ENCODE measurements at regions not wholly inside any gene's neighbourhood (a gene's known extent, or its start where the extent isn't known, plus 50 kb on each side); places are given as distances from the start of the nearest gene placed in this dataset.
"Not testable (repeated sequence)": the region's sequence is repeated elsewhere in the genome, so short reads cannot be mapped to it uniquely, and the experiment has no call there.

DNA sequence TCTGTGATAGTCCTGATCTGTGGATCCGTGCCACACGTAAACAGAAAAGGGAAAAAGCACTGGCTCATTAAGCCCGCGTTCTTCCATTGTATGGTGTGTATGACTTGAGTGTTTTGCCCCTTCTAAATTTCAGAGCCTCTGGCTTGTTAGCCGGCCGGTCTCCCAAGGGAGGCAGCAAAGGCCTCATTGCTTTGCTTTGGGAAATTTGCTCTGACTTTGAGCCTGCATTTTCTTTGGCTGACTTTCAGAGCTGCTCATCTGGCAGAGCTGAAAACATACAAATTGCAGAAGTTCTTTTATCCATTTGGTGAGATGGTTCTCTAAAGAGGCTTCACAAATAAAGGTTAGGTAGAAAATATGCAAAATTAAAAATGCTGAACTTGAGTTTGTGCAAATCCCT lies 123.0 kb downstream of the UTRN start (continued):
- TF ChIP-seq MYBL2 (CRISPR knock-in tag; IDR thresholded peaks at IDR 0.05) = no peak

DNA sequence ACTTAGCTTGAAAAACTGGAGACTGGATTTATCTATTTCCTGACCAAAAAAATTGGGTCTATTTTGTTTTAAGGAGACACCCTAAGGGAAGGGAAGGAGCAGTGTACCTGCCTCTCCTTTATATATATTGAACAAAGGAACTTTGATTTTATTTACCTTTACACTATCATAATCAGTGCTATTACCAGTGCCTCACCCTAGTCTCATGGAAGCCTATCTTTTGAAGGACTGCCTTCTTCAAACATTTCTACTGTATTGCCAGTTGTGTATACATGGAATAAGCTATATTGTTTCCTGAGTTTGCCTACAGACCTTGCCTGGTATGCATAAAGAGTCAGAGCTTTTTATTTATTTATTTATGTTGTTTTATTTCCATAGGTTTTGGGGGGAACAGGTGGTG lies 124.9 kb downstream of the UTRN start:
- Mint-ChIP-seq H3K27ac (no peak overlapping the region), H3K4me3 (no peak overlapping the region), H3K9me3 (peaks cover 8% of the 10 kb centered on the region), H3K36me3 (peaks cover 9% of the 10 kb centered on the region; the same call in 1 of the 2 replicates), H3K27me3 (ENCODE audit: low read depth) (no peaks in the 10 kb centered on the region), H3K4me1 (peaks cover 36% of the 10 kb centered on the region)
- ATAC-seq = no peak
- ChIA-PET CTCF (no interaction called here), POLR2A (no interaction called here)
- no peak for TF ChIP-seq ZNF219 (CRISPR knock-in tag; IDR thresholded peaks at IDR 0.05; ENCODE audit: borderline replicate concordance)
- TF ChIP-seq, protein P1, sequence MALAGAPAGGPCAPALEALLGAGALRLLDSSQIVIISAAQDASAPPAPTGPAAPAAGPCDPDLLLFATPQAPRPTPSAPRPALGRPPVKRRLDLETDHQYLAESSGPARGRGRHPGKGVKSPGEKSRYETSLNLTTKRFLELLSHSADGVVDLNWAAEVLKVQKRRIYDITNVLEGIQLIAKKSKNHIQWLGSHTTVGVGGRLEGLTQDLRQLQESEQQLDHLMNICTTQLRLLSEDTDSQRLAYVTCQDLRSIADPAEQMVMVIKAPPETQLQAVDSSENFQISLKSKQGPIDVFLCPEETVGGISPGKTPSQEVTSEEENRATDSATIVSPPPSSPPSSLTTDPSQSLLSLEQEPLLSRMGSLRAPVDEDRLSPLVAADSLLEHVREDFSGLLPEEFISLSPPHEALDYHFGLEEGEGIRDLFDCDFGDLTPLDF (CRISPR knock-in tag; IDR thresholded peaks at IDR 0.05) = no peak
- TF ChIP-seq ZBTB21 (CRISPR knock-in tag; IDR thresholded peaks at IDR 0.05; ENCODE audit: borderline replicate concordance) = no peak
- no peak for TF ChIP-seq TEAD4 (CRISPR knock-in tag; IDR thresholded peaks at IDR 0.05)
- no peak for TF ChIP-seq ETV6 (CRISPR knock-in tag; IDR thresholded peaks at IDR 0.05)
- TF ChIP-seq, protein P2, sequence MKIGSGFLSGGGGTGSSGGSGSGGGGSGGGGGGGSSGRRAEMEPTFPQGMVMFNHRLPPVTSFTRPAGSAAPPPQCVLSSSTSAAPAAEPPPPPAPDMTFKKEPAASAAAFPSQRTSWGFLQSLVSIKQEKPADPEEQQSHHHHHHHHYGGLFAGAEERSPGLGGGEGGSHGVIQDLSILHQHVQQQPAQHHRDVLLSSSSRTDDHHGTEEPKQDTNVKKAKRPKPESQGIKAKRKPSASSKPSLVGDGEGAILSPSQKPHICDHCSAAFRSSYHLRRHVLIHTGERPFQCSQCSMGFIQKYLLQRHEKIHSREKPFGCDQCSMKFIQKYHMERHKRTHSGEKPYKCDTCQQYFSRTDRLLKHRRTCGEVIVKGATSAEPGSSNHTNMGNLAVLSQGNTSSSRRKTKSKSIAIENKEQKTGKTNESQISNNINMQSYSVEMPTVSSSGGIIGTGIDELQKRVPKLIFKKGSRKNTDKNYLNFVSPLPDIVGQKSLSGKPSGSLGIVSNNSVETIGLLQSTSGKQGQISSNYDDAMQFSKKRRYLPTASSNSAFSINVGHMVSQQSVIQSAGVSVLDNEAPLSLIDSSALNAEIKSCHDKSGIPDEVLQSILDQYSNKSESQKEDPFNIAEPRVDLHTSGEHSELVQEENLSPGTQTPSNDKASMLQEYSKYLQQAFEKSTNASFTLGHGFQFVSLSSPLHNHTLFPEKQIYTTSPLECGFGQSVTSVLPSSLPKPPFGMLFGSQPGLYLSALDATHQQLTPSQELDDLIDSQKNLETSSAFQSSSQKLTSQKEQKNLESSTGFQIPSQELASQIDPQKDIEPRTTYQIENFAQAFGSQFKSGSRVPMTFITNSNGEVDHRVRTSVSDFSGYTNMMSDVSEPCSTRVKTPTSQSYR (CRISPR knock-in tag; IDR thresholded peaks at IDR 0.05) = no peak
- no peak for TF ChIP-seq ELF4 (CRISPR knock-in tag; IDR thresholded peaks at IDR 0.05; ENCODE audit: low read depth)
- TF ChIP-seq FOXP1 (CRISPR knock-in tag; IDR thresholded peaks at IDR 0.05; ENCODE audit: borderline replicate concordance) = no peak
- no peak for TF ChIP-seq TCF7 (CRISPR knock-in tag; IDR thresholded peaks at IDR 0.05; ENCODE audit: low read depth)
- TF ChIP-seq ZNF396 (CRISPR knock-in tag; IDR thresholded peaks at IDR 0.05; ENCODE audit: borderline replicate concordance) = no peak
- no peak for TF ChIP-seq GABPB1 (CRISPR knock-in tag; IDR thresholded peaks at IDR 0.05)
- no peak for TF ChIP-seq ZNF512 (CRISPR knock-in tag; IDR thresholded peaks at IDR 0.05; ENCODE audit: borderline replicate concordance)
- no peak for TF ChIP-seq ZNF416 (CRISPR knock-in tag; IDR thresholded peaks at IDR 0.05)
- TF ChIP-seq ZNF263 (CRISPR knock-in tag; IDR thresholded peaks at IDR 0.05; ENCODE audit: low read depth) = no peak
- TF ChIP-seq, protein P3, sequence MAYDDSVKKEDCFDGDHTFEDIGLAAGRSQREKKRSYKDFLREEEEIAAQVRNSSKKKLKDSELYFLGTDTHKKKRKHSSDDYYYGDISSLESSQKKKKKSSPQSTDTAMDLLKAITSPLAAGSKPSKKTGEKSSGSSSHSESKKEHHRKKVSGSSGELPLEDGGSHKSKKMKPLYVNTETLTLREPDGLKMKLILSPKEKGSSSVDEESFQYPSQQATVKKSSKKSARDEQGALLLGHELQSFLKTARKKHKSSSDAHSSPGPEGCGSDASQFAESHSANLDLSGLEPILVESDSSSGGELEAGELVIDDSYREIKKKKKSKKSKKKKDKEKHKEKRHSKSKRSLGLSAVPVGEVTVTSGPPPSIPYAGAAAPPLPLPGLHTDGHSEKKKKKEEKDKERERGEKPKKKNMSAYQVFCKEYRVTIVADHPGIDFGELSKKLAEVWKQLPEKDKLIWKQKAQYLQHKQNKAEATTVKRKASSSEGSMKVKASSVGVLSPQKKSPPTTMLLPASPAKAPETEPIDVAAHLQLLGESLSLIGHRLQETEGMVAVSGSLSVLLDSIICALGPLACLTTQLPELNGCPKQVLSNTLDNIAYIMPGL (CRISPR knock-in tag; IDR thresholded peaks at IDR 0.05) = no peak
- no peak for TF ChIP-seq JAZF1 (CRISPR knock-in tag; IDR thresholded peaks at IDR 0.05)
- no peak for TF ChIP-seq FOXJ3 (CRISPR knock-in tag; IDR thresholded peaks at IDR 0.05; ENCODE audit: borderline replicate concordance)
- no peak for TF ChIP-seq PREB (CRISPR knock-in tag; IDR thresholded peaks at IDR 0.05; ENCODE audit: borderline replicate concordance)
- DNase-seq (ENCODE audit: low spot score) = no peak

- POLR2A ChIA-PET; DNase-seq (ENCODE audit: low spot score); H3K27me3 Mint-ChIP-seq (ENCODE audit: low read depth); H3K27ac Mint-ChIP-seq; H3K36me3 Mint-ChIP-seq; H3K4me3 Mint-ChIP-seq; H3K9me3 Mint-ChIP-seq; ATAC-seq; CTCF ChIA-PET: not testable (repeated sequence)
- peaks cover 31% of the 10 kb centered on the region for H3K4me1 Mint-ChIP-seq
Observed at GRCh38 chr6:144410574-144410973, 125.4 kb downstream of the UTRN start.

Measured in WTC11 (cell line).